DND-41 (cell line): ENCODE measurements at regions not wholly inside any gene's neighbourhood (a gene's known extent, or its start where the extent isn't known, plus 50 kb on each side); places are given as distances from the start of the nearest gene placed in this dataset.

Source experiments
- CTCF ChIP-seq: IDR thresholded peaks from 2 replicates; pipeline ENCODE4 v1.5.1; 2012; ENCODE audit warnings: borderline replicate concordance, low read length, moderate library complexity, mild to moderate bottlenecking; ENCODE audit not compliant: poor library complexity, severe bottlenecking; ENCODE audit errors: extremely low read depth
- EZH2 ChIP-seq: IDR thresholded peaks from 3 replicates; pipeline ENCODE4 v1.6.1; 2012; ENCODE audit warnings: borderline replicate concordance, low read depth, mild to moderate bottlenecking, moderate library complexity, low read length, inconsistent platforms; ENCODE audit not compliant: severe bottlenecking

DNA sequence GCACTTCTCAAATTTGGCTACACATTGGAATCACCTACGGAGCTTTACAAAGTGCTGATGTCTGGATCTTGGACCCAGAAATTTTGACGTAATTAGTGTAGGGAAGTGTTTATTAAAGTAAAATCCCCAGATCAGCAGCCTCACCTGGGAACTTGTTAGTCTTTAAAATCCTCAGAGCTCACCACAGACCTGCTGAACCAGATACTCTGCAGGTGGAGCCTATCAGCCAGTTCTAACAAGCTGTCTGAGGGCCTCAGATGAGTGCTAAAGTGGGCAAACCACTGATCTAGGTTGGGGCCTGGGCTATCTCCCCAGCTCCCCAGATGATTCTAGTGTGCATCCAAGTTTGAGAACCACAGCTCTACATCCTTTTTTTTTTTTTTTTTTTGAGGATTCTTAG lies 436.0 kb downstream of the ETS1 start:
- TF ChIP-seq CTCF (no peak), EZH2 (no peak)
